TTC549 (cell line): ENCODE measurements at regions not wholly inside any gene's neighbourhood (a gene's known extent, or its start where the extent isn't known, plus 50 kb on each side); places are given as distances from the start of the nearest gene placed in this dataset.

Experiments
- FAIRE-seq: peaks from 2 replicates; lab custom pipeline; 2012; peaks lifted over from hg19 to GRCh38; lab: Jason Lieb, UNC

DNA sequence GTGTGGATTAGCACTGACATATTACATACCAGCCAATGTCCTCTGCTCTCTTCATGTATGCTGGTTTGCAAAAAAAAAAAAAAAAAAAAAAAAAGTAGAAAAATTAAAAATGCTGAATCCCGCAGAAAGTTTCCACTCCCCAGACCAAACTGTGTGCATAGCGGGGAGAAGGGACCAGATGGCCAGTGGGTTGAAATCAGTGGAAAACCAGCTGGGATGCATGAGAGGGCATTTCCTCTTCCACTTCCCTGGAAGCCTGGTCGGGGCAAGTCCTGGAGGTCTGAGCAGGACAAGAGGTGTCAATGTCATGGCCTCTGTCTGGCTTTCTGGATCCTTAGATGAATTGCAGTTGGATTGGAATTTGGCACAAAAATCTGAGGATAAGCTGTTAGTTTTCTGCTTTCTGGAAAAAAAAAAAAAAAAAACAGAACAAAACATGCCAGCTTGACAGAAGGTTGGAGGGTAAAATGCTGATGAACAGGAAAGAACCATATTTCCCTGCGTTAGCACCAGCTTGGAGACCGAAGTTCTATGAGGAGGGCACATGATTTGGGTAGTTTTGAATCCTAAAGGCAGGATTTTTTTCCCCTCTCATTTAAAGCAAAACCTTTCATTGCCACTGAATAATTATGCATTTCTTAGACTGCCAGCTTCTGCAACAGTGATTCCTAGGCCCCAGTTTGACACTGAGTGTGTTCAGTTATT is 941.5 kb upstream of the EEF2KMT start:
- no peak for FAIRE-seq

DNA sequence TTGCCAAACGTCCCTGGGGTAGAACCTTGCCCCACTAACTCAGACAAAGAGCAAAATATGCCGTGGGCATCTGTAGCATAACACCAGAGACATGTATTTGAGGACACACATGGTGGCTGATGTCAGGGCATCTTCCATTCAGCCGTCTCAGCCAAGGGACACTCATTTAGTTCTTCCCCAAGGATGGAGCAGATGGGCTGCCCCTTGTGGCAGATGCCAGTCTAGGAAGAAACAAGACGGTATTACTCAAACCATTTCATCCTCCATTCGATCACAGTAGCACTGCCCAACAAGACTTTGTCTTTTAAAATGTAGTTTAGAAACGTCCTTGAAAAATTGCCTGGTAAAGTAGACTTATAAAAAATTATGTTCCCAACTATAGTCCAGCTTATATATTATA is 937.6 kb upstream of the EEF2KMT start:
- FAIRE-seq: no peak

DNA sequence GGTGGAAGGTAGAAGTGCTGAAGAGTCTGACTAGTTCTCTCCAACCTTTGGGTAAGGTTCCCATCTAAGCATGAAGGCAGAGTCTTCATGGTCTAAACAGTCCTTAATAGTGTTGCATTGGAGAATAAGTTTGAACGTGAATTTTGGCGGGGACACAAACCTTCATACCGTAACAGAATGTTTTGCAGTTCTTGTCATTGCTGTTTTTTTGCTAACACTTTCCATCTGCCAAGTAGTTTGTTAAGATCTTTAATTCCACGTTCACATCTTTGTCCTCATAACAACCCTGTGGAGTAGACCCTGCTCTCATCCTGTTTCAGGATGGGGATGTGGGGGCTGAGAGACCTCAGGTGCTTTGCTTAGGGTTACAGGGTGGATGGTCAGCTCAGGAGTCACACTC is 936.9 kb upstream of the EEF2KMT start:
- no peak for FAIRE-seq

DNA sequence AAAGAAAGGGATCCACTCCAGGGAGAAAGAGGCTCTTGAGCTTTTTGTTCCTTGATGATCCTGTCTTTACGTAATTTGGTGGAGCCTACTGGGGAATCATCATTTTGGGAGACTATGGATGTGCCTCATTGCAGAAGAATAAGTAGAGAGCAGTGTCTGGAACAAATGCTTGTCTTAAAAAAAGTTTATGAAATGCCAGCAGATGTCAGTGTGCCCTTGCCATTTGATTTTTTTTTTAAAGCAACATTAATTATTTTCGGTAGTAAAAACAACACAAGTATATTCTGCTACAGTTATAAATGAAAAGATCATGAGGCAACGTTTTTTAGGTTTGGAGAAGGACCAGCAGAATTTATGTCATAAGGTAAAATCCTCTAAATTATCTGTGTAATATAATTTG is 934.8 kb upstream of the EEF2KMT start:
- FAIRE-seq: no peak

DNA sequence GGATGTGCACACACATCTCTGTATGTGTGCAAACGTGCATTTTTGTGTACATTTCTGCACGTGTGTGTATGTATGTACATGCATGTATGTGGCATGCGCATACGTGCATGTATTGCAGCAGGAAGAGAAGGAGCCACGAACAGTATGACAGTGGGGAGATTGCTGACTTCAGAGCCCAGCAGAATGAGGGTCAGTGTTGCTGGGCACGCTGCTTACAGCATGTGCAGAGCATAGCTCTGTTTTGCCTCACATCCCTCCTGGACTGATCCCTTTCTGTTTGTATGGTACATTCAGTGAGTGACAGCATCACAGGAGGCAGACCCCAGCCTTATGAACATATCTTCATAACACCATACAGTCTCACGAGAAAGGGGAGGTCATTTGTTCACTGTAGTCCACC is 934.0 kb upstream of the EEF2KMT start:
- no peak for FAIRE-seq

DNA sequence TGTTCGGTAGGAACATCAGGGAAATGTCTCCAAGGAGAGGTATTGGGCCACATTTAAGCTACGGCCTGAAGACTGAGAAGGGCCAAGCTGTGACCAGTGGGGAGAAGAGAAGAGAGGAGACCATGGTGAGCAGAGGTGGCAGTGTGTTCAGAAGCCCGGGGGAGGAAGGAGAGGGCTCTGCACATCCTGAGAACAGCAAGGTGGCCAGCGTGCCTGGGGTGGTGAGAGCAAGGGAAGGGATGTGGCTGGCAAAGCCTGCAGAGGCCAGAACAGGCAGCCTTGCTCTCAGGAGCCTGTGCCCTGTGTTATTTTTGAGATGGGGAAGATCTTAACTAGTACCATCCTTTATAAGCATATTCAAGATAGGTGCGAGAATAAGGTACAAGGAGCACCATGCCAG is 933.5 kb upstream of the EEF2KMT start:
- no peak for FAIRE-seq

DNA sequence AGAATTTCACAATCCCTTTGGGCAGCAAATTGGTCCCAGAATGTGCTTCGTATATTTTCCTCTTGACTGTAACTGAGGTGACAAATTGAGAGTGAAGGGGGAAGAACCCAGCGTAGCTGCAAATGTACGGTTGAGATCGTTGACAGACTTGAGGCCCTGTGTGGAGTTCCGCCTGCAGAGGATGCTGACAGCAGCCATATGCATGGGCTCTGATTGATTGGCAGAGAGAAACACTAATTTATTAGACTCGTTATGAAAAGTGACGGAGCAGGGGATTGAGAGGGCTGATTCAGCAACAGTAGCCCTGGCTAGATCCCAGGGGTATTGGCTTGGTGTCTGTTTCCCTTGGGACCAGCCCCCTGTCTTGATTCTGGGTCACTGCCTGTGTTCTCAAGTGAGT is 930.1 kb upstream of the EEF2KMT start:
- FAIRE-seq: no peak

DNA sequence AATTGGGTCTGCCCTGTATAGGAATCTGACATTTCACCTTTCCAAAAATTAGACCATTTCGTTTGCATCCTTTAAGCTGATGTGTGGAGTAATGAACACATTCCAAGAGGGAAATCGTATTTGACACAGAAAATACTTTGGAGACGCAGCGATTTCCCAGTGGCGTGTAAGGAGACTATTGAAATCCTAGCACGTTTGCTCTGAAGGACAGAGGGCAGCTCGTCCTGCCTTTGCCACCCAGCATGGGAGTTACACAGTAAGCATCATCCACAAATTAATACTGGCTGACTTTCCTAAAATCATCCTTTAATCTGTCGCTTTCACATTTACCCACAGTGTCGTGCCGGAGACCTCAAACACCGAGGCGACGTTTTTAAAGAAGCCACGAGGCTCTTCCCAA is 925.9 kb upstream of the EEF2KMT start:
- FAIRE-seq: no peak

DNA sequence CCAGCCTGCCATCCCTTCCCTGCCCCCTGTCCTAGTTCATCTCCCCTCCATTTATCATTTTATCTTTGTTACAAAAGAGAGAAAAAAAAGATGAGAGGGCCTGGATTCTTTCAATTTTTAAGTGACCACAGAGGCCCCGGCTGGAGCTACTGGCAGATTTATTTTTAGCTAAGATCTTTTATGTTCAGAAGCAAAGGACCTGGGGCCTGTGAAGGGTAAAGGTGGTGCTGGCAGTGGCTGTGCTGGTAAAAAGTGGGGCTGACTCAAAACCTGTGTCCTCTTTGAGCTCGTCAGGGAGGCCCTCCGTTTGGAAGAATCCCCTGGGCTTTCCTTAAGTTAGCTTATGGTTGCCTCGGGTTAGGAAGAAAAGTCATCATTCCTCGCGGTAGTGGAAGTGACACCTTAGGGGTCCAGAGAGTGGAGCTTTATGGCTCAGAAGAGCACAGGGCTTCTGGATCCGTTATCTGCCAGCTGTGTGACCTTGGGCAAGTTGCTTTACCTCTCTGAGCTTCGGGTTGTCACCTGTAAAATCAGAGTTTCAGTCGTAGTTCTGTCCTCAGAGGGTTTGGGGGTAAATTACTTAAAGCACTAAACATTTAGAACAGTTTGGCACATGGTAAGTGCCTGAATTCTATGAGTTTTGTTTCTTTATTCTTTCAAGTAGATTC is 923.8 kb upstream of the EEF2KMT start:
- no peak for FAIRE-seq

DNA sequence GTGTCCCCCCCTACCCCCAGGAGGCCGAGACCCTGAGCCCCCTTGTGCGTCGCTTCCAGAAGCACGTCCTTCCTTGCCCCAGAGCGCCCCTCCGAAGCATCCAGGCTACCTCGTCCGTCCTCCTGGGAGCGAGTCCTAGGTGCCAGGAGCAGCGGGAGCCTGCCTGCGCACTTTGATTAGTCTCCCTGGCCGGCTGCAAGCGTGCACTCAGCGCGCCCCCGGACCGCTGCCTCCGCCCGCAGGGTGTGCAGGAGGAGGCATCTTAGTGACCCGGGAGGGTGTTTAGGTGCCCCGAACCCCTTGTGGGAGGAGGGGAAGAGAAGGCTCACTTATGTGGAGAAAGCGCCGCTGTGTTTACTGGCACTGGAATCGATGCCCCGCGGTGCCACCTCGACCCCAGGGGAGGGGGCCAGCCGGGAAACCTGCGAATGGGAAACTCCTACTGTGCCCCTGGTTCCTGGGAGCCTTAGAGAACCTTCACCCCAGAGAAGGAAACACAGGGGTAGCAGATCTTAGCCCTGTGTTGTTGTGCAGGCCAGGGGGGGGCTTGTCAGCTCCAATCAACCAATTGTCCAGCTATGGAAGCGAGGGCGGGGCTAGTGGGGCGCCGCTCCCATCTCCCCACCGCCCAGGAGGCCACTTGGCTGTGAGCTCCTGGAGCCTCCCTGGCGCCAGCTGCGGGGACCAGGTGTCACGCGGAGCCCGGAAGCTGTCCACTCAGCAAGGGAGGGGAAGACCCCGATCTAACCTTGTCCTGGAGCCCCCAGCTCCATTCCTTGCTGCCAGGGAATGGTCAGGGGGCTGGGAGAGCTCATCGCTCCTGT is 922.8 kb upstream of the EEF2KMT start:
- FAIRE-seq: no peak

DNA sequence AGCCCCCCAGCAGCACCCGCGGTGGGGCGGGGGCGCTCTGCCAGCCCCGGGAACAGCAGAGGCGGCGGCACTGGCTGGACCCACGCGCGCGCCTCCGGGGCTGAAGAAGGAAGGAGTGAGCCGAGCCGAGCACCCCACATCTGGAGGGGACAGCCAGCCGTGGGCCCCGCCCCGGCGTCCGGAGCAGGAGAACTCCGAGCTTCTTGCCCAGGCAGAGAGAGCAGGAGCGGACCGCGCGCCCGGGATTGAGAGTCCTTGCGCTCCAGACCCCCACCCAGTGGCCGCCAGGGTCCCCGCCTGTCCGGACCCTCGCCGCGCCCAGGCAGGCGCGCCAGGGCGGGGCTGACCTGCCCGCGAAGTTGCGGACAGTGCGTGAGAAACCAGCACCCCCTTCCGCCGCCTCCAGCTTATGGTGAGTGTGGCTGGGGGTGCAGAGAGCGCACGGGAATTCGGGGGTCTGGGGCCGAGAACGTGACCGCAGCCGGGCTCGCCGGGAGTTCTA is 921.9 kb upstream of the EEF2KMT start:
- FAIRE-seq: no peak

DNA sequence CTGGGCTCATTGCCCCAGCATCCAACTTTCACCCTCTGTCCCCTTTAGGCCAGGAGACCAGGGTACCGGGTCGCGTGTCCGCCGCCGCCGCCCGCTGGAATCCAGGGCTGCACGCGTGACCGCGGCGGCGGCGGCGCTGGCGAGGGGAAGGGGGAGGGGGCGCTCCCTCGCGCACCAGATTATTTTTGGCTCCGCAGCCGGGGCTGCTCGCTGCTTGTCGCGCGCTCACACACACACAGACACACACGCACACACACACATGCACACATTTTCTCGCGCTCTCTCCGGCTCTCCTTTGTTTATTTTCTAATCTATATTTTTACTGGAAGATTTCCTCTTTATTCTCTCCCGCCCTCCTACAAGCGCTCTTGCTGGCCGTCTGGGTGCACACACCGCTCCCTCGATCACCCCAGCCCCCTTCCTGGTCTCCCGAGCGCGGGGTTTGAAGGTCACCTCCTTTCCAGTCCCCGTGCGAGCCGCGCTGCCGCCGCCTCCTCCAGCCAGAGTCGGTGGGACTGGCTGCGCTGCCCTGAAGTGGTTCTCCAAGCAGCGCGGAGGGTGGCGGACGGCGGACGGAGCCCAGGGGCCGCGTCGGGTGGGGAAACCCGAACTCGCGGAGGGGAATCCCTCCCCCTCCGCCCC is 921.4 kb upstream of the EEF2KMT start:
- no peak for FAIRE-seq

DNA sequence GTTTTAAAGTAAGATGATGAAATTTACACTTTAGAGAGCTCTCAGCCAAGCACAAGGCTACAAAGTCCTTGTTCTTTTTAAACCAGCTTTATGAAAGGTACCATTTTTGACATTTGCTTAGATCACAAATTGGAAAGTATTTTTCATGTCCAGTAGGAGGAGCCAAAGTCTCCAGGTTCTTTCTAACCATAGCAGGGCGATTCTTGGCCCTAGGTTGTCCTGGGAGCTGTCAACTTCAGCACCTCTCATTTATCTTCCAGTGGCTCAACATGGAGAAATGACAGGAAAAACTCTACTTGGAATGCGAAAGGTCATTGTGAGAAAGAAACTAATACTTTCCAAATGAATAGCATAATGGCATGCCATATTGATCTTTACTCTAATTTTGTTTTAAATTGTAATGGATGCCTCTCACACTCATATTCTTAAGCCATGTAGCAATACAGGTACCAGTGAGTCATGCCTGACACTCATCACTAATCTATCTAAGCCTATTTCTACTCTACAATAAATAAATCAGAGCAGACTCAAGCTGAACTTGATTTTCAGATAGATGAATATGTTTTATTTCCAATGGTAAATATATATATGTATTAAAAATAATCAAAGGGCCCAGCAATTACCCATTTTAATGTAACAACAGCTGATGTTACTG is 919.1 kb upstream of the EEF2KMT start:
- FAIRE-seq: no peak

DNA sequence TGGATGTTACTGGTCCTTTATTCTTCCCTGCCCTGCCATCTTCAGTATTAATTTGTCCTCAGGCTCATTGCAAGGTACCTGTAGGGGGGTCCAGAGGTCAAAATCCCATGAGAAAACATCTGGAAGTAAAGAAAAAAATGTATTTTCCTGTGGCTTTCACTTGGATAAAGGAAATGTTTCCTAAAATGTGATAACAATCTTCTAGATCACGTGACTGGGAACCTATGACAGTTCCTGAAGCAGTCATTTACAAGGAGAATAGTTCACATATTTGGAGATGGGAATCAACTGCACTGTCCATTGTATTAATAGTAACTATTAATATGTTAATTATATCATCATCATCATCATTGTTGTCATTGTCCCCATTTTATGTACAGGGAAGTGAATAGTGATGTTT is 915.1 kb upstream of the EEF2KMT start:
- FAIRE-seq: no peak

DNA sequence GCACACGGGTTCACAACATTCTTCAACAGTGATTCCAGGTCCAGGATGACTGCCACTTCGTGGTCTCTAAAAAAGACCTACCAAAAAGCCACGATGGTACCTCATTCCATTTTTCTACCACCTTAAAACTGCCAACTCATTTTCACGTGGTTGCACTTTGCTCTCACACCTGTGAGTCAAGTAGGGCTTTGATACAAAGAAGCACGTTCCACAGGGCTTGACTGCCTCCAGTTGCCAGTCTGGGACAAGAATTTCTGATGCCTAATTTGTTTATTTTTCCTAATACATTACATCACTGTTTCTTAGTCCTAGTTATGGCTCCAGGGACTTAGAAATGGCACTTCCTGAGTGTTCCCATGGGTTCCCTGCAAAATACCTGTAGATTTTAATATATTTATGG is 911.6 kb upstream of the EEF2KMT start:
- FAIRE-seq: no peak

DNA sequence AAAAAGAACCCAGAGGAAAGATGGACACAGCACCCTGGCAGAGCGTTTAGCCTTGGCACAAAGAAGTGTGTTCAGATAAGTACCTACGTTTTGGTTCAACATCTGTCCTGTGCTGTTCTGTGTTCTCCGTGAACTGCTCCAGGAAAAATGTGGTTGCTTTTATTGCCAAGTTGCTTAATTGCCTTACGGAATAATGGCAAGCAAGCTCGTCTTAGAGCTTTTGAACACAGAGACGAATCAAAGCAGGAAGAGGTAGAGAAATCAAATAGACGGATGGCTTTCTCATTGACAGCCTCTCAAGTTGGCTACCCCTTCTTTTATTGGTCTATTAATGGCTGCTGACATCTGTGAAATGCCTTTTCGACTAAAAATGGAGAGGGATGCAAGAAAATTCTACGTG is 911.1 kb upstream of the EEF2KMT start:
- no peak for FAIRE-seq

DNA sequence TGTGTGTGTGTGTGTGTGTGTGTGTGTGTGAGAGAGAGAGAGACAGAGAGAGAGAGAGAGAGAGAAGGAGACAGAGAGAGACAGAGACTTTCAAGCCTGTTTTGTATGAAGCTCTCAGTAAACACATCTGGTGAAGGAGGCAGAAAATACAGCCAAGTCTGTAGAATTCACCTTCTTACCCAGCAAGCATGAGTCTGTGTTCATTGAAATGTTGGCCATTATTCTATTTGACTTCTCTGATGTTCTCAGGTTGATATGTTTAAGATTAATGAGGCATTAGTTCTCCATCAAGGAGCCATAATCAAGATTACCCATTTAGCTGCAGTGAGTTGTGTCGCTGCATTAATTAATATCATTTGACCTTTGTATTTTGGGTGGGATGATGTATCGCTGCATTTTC is 895.8 kb upstream of the EEF2KMT start:
- FAIRE-seq: no peak

DNA sequence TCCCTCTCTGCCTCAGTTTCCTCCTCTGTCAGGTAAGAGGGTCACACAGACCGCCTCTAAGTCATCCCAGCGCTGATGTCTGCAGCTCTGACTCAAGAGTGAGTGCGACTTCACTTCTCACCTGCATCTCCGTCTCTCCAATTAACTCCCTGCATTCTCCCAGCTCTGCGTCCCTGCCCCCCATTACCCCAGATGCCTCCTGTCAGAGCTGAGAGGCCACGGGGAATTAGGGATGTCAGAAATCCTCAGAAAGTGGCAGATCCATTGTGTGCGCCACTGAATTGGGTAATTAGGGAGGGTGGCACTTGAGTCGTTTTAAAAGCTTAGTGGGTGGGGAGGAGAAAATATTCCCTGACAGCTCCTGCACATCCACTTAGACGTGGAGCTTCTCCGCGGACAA is 885.4 kb upstream of the EEF2KMT start:
- FAIRE-seq: no peak

DNA sequence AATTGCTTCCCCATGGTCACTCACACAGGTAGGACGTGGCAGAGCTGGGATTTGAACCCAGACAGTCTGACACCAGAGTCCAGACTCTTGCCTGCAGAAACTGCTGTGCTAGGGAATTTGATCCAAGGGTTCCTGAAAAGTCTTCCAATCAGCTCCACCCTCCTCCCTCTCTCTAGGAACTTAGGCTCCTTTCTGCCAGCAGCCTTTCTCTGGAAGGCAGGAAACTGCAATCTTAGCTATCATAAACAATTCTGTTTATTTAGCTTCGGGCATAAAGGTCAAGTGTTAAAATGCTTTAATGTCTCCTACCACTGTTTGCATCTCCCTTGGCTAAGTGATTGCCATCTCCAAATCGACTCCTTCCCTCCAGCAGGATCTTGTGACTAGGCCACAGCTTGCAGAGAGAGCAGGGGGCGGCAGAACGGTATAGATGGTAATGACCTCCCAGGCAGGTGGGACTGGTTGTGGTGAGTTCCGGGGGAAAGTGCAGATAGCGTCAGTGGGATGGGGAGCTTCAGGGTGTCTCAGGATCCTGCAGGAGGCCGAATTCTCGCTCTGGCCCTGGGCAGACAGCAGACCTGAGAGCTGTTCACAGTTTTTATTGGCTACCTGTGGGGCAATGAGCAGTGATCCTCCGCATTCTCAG is 882.4 kb upstream of the EEF2KMT start:
- no peak for FAIRE-seq

DNA sequence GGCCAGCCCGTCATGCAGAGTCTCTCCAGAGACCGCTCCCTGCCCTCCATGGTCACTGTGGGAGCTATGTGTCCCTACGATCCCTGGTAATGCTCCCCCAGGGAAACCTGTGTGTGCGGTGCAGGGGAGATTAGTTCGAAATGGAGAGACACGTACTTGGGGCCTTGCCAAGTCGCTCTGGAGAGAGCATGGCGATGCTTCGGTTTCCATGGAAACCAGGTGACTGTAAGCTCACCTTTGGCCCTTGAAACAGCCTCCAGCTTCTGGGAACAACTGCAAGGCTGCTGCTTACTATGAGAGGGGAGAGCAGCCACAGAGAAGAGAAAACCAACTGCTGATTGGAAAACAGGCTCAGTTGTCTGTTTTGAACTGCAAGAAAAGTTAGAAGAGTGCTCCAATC is 879.7 kb upstream of the EEF2KMT start:
- FAIRE-seq: no peak

DNA sequence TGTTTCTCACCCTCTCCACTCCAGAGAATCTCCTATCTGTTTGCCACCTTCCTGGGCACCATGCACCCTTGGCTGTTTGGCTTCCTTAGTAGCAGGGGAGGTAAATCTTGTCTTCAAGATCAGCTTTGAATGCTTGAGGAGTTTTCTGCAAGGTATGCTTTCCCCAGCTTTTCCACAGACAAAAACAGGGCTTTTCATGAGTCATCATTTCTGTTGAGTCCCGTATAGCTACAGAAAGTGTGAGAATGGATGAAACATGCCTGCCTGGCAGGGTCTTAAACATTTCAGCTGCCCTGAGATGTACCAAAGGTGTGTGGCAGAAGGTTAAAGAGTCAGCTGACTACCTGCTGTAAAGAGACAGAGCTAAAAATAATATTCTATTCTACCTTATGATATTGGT is 875.2 kb upstream of the EEF2KMT start:
- FAIRE-seq: no peak

DNA sequence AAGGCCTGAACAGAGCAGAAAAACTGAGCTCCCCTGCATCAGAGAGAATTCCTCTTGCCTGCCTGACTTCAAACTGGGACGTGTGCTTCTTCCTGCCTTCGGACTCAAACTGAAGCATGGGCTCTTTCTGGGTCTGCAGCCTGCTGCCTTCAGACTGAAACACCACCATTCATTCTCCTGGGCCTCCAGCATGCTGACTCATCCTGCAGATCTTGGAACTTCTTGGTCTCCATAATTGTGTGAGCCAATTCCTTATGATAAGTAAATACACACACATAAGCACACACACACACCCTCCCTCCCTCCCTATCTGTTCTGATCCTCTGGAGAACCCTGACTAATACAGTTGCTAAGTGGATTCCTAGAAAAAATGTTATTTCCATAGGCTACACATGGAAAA is 874.3 kb upstream of the EEF2KMT start:
- FAIRE-seq: no peak
